Mammary epithelial cell (primary cell): ENCODE measurements at regions not wholly inside any gene's neighbourhood (a gene's known extent, or its start where the extent isn't known, plus 50 kb on each side); places are given as distances from the start of the nearest gene placed in this dataset.

Experiments used
- EZH2 ChIP-seq: IDR thresholded peaks from 2 replicates; pipeline ENCODE4 v1.6.1; 2012; ENCODE audit warnings: low read length, inconsistent platforms, borderline replicate concordance
- TF ChIP-seq, protein P1 (sequence below), 2 donors: IDR thresholded peaks in 1 of 2; conservative IDR thresholded peaks in 1 of 2; 2 replicates each; pipeline ENCODE4 v1.5.1; 2011 to 2012; ENCODE audit warnings: inconsistent platforms in 2 of 2, low read length in 2 of 2, mild to moderate bottlenecking in 2 of 2, control low read depth in 1 of 2, low read depth in 1 of 2; ENCODE audit not compliant: insufficient read depth in 1 of 2; ENCODE audit errors: extremely low read depth in 1 of 2

DNA sequence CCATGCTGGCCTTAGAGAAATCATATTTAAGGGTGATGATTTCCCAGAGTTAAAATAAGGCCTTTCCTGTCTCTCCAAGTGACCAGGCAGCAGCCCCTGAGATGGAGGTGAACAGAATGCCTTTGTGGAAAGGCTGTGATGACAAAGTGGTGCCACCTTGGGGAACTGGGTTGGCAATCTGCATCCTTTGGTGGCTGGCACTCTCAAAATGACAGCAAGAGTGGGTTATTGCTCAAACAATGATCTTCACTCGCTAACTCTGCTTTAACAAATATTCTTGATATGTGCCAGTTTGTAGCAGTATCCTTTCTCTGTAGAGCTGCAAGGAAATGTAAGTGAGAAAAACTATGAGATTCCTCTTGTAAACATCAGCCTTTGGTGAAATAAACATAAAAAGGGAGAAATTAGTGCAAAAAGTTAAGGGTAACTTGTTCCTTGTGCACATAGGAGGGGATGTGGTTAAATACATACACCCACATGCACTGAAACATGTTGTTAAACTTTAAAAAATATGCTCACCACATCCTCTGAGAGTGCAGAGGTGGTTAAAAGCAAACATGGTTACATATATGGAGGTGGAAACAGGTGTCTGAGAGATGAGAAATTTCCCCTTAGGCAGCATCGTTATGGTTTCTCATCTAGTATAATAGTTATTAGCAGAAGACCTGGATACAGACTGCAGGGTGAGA is 373.4 kb upstream of the CTNND2 start:
- TF ChIP-seq, protein P1, sequence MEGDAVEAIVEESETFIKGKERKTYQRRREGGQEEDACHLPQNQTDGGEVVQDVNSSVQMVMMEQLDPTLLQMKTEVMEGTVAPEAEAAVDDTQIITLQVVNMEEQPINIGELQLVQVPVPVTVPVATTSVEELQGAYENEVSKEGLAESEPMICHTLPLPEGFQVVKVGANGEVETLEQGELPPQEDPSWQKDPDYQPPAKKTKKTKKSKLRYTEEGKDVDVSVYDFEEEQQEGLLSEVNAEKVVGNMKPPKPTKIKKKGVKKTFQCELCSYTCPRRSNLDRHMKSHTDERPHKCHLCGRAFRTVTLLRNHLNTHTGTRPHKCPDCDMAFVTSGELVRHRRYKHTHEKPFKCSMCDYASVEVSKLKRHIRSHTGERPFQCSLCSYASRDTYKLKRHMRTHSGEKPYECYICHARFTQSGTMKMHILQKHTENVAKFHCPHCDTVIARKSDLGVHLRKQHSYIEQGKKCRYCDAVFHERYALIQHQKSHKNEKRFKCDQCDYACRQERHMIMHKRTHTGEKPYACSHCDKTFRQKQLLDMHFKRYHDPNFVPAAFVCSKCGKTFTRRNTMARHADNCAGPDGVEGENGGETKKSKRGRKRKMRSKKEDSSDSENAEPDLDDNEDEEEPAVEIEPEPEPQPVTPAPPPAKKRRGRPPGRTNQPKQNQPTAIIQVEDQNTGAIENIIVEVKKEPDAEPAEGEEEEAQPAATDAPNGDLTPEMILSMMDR (conservative IDR thresholded peaks at IDR 0.05 in 1 of 2, IDR thresholded peaks at IDR 0.05 in 1 of 2; ENCODE audit: extremely low read depth in 1 of 2, insufficient read depth in 1 of 2, low read depth in 1 of 2, low read length in 2 of 2): no peak
- TF ChIP-seq EZH2: no peak
